GM23248 (cell line): ENCODE measurements at regions not wholly inside any gene's neighbourhood (a gene's known extent, or its start where the extent isn't known, plus 50 kb on each side); places are given as distances from the start of the nearest gene placed in this dataset.

ENCODE experiments used
- EZH2 ChIP-seq: fragments of 200-600 bp; sonication (generic); IDR thresholded peaks from 2 replicates; pipeline ENCODE4 v1.6.1; 2018; ENCODE audit warnings: antibody characterized with exemption, mild to moderate bottlenecking; ENCODE audit not compliant: insufficient read depth, poor library complexity, severe bottlenecking
- EZH2phosphoT487 ChIP-seq: fragments of 200-600 bp; sonication (generic); IDR thresholded peaks from 2 replicates; pipeline ENCODE4 v1.6.1; 2018; ENCODE audit warnings: antibody characterized with exemption, moderate library complexity, mild to moderate bottlenecking, low read depth; ENCODE audit not compliant: insufficient read depth

DNA sequence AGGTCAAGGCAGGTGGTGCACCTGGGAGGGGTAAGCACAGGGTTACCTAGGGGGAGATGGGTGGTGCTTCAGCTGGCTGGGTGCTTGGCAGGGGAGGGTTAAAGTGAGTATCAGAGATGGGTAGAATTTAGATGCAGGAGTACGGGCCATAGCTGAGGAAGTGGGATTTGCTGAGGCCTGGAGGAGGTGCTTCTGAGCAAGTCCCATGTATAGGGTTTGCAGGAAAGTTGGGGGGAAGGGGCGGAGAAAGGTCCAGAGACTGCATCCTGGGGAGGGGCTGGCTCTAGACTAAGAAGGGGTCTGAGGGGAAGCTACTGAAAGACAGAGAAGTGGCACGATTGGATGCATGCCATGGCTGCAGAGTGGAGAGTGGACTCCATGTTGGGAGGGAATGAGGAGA lies 281.6 kb upstream of the ZNF32 start:
- TF ChIP-seq EZH2: no peak
- TF ChIP-seq EZH2phosphoT487: no peak
